GM03348 (cell line): ENCODE measurements at regions not wholly inside any gene's neighbourhood (a gene's known extent, or its start where the extent isn't known, plus 50 kb on each side); places are given as distances from the start of the nearest gene placed in this dataset.

ENCODE experiments used
- DNase-seq: peaks from one replicate; pipeline ENCODE4 v3.0.0; 2012; ENCODE audit warnings: low spot score

- no peak for DNase-seq
These were observed 182.6 kb downstream of the TRPC6 start for GRCh38 chr11:101401245-101401644.

DNA sequence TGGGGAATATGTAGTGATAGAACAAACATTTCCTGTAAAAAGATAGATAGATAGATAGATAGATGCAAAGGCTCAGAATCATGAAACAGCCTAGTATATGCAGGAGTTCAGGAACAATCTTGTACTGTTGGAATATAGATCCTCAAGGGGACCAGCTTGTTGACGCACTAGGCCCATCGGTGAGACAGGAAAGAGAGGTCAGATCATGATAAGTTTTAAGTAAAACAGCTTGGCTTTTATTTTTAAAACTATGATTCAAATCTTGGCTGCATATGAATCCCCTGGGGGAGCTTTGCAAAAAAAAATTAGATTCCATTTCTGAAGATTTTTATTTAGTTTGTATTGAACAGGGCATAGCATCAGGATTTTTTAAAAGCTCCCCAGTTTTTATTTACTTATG lies 185.8 kb downstream of the TRPC6 start:
- DNase-seq, result no peak

DNA sequence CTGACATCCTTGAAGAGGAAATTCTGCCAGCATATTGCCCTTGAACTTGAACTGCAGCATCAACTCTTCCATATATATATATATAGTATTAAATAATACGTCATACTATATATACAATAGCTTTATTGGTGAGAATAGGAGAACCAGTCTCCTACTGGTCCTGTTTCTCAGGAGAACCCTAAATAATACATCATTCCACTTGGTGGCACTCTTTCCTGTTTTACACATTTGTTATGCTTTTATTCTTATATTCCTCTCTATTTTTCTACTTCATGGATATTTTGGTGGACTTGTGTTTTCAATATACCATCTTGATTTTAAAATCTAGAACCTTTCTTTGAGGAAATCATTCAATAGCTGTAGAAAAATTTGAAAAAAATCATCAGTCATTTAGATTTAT lies 193.3 kb downstream of the TRPC6 start:
- DNase-seq, result peak; percentile 7

DNA sequence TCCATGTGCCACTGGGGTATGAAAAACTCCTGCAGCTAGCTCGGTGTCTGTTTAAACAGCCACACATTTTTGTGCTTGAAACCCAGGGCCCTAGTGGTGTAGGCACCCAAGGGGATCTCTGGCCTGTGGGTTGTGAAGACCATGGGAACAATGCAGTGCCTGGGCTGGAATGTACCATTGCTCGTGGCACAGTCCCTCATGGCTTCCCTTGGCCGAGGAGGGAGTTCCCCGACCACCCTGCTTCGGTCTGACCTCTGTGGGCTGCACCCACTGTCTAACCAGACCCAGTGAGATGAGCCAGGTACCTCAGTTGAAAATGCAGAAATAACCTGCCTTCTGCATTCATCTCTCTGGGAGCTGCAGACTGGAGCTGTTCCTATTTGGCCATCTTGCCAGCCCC lies 214.0 kb downstream of the TRPC6 start:
- DNase-seq, result no peak

GRCh38 chr11:101363706-101364275 lies 220.0 kb downstream of the TRPC6 start:
- DNase-seq, result no peak

DNA sequence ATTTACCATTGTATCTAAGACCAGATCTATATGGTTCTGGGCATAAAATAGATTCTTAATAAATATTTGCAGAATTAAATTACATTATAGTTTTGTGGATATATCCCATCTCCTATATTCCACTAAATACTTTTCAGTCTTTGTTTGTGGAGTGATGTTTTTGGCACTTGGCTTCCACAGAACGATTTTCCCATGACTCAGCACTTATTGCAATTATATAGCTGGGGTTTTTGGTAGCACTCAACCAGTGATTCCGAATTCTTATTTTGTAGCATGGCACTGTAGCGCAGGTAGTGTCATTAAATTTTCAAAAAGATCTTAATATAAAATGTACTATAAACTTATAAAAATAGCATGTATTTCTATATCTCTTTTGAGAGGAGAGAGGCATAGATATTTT lies 221.2 kb downstream of the TRPC6 start:
- no peak for DNase-seq

DNA sequence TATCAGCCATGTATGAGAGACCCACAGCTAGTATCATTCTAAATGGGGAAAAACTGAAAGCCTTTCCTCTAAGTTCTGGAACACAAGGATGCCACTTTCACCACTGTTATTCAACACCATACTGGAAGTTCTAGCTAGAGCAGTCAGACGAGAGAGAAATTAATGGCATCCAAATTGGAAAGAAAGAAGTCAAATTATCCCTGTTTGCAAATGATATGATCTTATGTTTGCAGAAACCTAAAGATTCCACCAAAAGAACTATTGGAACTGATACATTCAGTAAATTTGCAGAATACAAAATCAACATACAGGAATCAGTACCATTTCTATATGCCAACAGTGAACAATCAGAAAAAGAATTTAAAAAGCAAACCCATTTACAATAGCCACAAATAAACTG lies 226.0 kb downstream of the TRPC6 start:
- no peak for DNase-seq

GRCh38 chr11:101354801-101355200 lies 225.2 kb upstream of the PGR start:
- no peak for DNase-seq

- no peak for DNase-seq
These were observed 219.2 kb upstream of the PGR start for GRCh38 chr11:101348786-101349185.

- DNase-seq, result peak; percentile 22
These were observed 217.0 kb upstream of the PGR start for GRCh38 chr11:101346591-101346990.

DNA sequence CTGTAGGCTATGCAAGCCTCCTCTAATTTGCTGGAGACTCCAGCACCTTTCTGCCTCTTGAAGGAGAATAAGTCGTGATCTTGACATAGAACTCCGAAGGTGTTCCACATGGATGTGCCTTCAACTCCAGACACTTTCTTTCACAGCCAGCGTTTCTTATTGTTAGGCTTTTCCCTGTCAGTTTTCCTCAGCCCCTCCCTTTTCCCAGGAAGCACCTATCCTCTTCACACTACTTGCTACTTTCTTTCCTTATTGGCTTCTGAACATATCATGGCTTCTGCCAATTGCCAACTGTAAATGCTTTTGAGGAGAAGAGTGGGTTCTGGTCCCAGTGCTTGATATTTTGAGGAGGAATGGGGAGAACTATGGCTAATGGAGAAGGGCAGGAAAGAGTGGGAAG lies 216.3 kb upstream of the PGR start:
- no peak for DNase-seq

DNA sequence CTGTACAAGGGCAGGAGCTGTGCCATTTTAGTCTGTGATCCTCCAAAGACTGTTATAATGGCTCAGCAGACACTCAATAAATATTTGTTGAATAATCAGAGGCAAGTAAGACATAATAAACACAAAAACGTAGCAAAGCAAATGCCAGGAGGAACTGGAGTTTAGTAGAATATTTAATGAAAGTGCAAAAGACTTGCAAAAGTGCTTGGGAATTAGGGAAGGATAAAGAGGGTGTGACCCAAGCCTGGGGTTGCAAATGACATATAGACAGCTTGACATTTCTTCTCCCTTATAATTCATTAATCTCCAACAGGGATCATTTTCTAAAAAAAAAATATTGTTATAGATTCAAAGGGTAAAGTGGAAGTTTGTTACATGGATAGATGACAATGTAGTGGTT lies 212.7 kb upstream of the PGR start:
- no peak for DNase-seq

DNA sequence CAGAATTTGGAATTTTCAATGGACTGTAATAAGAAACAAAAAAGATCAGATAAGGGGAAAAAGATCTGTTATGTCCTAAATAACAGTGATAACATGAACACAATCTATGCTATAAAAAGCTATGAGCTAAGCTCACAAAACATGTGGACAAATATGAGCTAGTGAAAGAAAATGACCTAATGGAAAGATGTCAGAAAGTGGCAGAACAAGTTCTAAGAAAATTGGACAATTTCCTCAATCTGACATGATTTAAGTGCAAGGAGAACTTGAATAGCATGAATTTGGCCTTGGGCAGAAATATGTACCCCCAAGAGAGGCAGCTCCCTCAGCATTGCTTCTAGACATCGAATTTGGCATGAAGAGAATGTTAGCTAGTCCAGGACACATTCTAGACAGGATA lies 212.0 kb upstream of the PGR start:
- DNase-seq, result no peak

DNA sequence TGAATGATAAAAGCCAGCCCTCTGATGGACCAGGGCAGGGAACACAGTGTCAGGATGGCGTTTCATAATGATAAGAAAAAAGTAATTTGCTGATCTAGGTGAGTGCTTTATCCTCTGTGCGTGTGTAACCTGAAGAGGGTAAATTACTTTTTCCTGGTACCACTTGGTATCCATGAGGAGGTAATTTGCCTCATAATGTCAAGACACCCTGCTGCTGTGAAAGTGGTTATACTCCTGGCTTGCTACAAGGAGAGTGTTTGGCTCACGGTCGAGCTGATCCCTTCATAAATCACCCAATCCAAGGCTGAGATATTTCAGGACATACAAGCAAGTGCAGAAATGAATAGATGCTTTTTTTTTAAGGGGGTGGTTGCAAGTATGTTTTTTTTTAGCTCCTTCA lies 207.2 kb upstream of the PGR start:
- no peak for DNase-seq

DNA sequence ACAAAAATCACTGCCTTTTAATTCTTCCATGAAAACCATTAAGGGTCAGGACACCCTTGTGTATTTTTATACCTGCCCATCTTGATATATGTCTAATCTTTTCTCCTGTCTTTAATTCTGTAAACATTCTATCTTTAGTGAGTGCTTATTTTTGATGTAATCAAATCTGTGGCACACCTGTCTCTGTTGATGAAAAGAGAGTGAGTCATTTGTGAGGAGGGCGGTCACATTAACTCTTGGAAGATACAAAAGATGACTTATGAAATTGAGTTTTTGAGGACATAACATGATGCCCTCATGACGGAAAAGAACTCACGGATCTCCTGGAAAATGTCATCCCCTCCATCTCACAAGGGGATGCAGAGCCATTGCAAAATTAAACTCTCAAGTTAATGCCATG lies 206.5 kb upstream of the PGR start:
- DNase-seq, result no peak

DNA sequence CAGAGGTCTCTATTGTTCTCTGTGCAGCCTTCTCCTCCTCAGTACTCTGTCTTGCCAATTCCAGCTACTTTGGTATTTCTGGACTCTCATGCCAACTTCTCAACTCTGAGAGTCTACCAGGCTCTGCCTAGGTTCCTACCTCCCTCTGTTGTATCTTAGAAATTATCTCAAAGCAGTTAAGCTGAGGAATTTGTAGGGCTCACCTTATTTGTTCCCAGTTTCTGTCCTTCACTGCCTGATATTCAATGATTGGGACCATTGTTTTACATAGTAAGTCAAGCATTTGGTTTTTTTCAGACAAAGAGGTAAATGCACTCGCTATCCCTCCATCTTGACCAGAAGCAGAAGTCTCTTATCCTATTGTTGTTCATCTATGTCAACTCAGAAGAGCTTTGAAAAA lies 205.0 kb upstream of the PGR start:
- DNase-seq, result no peak

DNA sequence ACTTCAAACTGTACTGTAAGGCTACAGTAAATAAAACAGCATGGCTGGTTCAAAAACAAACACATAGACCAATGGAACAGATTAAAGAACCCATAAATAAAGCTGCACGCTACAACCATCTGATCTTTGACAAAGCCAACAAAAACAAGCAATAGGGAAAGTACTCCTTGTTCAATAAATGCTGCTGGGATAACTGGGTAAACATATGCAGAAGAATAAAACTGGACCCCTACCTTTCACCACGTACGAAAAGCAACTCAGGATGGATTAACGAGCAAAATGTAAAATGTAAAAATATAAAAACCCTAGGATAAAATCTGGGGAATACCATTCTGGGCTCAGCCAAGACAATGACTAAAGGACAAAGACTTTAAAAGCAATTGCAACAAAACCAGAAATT lies 201.8 kb upstream of the PGR start:
- no peak for DNase-seq

GRCh38 chr11:101327908-101328307 lies 198.3 kb upstream of the PGR start:
- no peak for DNase-seq

- DNase-seq, result no peak
These were observed 196.5 kb upstream of the PGR start for GRCh38 chr11:101326141-101326540.

GRCh38 chr11:101323997-101324396 lies 194.4 kb upstream of the PGR start:
- no peak for DNase-seq

DNA sequence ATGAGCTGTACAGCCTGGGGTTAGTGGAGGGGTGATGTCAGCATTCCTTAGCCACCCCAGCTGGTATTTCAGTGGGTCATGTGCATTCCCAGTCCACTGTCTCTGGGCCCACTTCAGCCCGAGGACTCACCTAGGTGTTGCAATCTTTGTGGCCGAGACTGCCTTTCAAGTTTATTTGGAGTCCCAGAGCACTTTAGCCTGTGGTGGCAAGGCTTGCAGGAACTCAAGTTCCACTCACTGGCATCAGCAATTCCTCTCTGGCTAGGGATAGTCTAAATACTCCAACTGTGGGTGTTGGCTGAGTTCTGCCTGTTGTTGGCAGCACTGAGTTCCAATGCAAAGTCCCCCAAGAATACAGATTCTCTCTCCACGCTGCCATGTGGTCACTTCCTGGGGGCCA lies 191.6 kb upstream of the PGR start:
- DNase-seq, result no peak

GRCh38 chr11:101306721-101307120 lies 177.1 kb upstream of the PGR start:
- DNase-seq, result no peak

DNA sequence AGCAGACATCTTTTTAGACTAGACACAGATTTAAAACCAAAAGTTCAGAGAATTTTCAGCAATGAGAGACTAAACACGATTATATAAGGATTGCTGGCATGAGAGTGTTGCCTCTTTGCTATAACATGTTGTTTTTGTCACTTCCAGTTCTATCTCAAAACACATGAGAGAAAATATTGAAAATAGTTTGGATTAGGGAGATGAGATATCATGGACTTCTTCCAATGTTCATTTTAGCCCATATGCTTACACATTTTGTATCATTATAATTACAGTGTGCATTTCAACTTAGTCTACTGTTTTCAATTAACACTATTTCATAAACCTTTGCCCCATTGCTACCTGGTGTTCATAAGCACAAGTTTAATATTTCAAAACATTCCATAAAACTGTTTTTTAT lies 175.9 kb upstream of the PGR start:
- no peak for DNase-seq

DNA sequence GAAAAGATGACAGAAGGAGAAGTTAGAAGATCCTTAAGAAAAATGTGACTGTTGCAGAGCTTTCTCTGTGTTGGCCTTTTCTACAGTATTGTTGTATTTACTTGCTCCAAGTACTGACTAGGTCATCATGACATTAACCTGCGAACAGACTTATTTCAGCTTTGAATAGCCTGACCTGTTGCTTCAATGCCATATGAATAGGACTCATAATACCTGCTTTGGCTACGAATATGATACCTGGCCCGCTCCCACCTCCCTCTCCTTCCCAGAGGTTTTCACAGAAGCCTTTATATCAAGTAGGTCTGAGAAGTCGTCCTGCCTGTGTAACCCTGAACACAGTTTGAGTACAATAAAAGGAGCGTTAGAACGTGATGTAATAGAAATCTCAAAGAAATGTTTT lies 169.6 kb upstream of the PGR start:
- DNase-seq, result no peak

GRCh38 chr11:101296896-101297295 lies 167.3 kb upstream of the PGR start:
- DNase-seq, result no peak
